Small intestine (tissue), 7 donors: ENCODE measurements at regions not wholly inside any gene's neighbourhood (a gene's known extent, or its start where the extent isn't known, plus 50 kb on each side); places are given as distances from the start of the nearest gene placed in this dataset.

ENCODE experiments used
- DNase-seq, 2 donors: peaks; one replicate each; pipeline versions ENCODE4 v3.0.0 to v3.0.0-alpha.2; 2013
- FAIRE-seq: peaks from 2 replicates; lab custom pipeline; 2012; peaks lifted over from hg19 to GRCh38; lab: Jason Lieb, UNC
- H3K27ac ChIP-seq, 3 donors: one replicate each; pipeline ENCODE4 v1.5.1; 2013; ENCODE audit warnings: low read length in 2 of 3, mild to moderate bottlenecking in 2 of 3, control low read depth in 1 of 3, inconsistent platforms in 1 of 3, low read depth in 1 of 3, moderate library complexity in 1 of 3
- H3K27me3 ChIP-seq, 3 donors: one replicate each; pipeline ENCODE4 v1.6.1; 2013; ENCODE audit warnings: low read length in 3 of 3, inconsistent platforms in 1 of 3; ENCODE audit not compliant: control insufficient read depth in 3 of 3, insufficient read depth in 3 of 3
- H3K36me3 ChIP-seq, 3 donors: one replicate each; pipeline ENCODE4 v1.6.1; 2013; ENCODE audit warnings: low read length in 3 of 3, inconsistent platforms in 1 of 3, low read depth in 1 of 3, mild to moderate bottlenecking in 1 of 3, moderate library complexity in 1 of 3; ENCODE audit not compliant: control insufficient read depth in 3 of 3, insufficient read depth in 2 of 3
- H3K4me1 ChIP-seq, 3 donors: one replicate each; pipeline ENCODE4 v1.6.1; 2013; ENCODE audit warnings: low read length in 2 of 3, inconsistent platforms in 1 of 3, low read depth in 1 of 3, mild to moderate bottlenecking in 1 of 3, moderate library complexity in 1 of 3; ENCODE audit not compliant: control insufficient read depth in 3 of 3, insufficient read depth in 2 of 3
- H3K4me3 ChIP-seq, 3 donors: one replicate each; pipeline ENCODE4 v1.5.1; 2013; ENCODE audit warnings: low read length in 3 of 3, control low read depth in 1 of 3, inconsistent platforms in 1 of 3, low read depth in 1 of 3, mild to moderate bottlenecking in 1 of 3, moderate library complexity in 1 of 3
- H3K9me3 ChIP-seq, 2 donors: one replicate each; pipeline ENCODE4 v1.6.1; 2013; ENCODE audit warnings: low read depth in 1 of 2, low read length in 1 of 2; ENCODE audit not compliant: control insufficient read depth in 2 of 2, insufficient read depth in 1 of 2
- WGBS, 3 donors: extraction: QIAGEN DNeasy Blood & Tissue Kit; methylation state at CpG; one replicate each; pipeline ENCODE4 v1.1.7; 2013; 5-methylcytosine and 5-hydroxymethylcytosine counted together
- donor health status: healthy with polysubstance abuse.
- donor health status: control.
- donor health status: control.
- donor health status: Bipolar disorder and iron deficiency.
- donor health status: healthy.

DNA sequence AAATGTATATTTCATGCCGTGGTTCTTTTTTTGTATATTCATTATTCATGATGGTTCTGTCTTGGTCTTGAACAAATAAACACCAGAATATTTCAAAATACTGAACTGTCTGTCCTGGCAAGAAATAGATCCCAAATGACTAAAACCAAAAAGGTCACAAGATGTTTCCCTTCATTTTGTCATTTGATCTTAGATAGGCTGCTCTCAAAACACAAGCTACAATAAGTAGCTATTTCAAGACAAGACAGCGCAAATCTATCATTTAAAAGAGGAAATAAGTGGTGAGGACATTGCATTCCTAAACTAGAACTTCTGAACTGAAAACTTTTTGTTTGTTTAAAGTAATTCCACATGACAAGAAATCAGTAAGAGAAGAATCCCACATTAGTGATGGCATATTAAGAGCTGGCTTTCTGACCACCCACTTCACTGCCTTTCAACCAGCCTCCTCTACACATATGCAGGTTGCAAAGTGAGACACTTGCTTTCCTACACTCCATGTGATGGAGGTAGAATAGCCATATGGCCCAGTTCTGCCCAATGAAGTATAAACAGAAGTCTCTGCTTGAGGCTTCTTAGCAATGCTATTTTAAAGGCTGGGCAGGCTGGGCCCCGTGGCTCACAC lies 54.4 kb upstream of the CCDC28A start:
- Histone ChIP-seq H3K4me1 (peaks cover 0 to 4% (median 3%) of the 10 kb centered on the region in 3 donors), H3K9me3 (no peaks in the 10 kb centered on the region), H3K27ac (peak overlapping the region in 1 of 3 donors; percentile 64), H3K27me3 (no peaks in the 10 kb centered on the region), H3K4me3 (no peak overlapping the region), H3K36me3 (no peaks in the 10 kb centered on the region)
- WGBS, 3 donors = 55 to 87% (median 83%) methylated on average over 3 of the region's 3 CpGs
- FAIRE-seq = no peak
- no peak for DNase-seq

DNA sequence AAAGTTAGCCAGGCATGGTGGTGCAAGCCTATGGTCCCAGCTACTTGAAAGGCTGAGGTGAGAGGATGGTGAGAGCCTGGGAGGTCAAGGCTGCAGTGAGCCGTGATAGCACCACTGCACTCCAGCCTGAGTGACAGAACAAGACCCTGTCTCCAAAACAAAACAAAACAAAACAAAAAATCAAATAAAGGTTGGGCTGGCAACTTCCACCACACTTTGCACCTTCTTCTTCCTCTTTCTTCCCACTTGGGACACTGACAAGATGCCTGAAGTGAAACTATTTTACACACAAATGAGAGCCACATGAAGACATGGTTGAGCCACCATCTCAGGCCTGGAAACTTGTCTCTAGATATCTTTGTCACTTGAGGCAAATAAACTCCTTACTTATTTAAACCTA lies 53.8 kb upstream of the CCDC28A start:
- no peaks in the 10 kb centered on the region for H3K27me3 ChIP-seq
- H3K4me3 ChIP-seq = no peak overlapping the region
- DNase-seq = no peak
- H3K9me3 ChIP-seq = no peaks in the 10 kb centered on the region
- no peak for FAIRE-seq
- H3K4me1 ChIP-seq = peaks cover 0 to 4% (median 4%) of the 10 kb centered on the region in 3 donors
- 72 to 86% (median 84%) methylated on average over 1 of the region's 1 CpG for WGBS, 3 donors
- H3K27ac ChIP-seq = no peak overlapping the region
- no peaks in the 10 kb centered on the region for H3K36me3 ChIP-seq

GRCh38 chr6:138722425-138723371 lies 50.9 kb upstream of the CCDC28A start:
- no peaks in the 10 kb centered on the region for H3K36me3 ChIP-seq
- 44 to 59% (median 53%) methylated on average over 4 of the region's 4 CpGs for WGBS, 3 donors
- FAIRE-seq = no peak
- peak overlapping the region in 1 of 3 donors; percentile 30 for H3K27ac ChIP-seq
- H3K4me3 ChIP-seq = no peak overlapping the region
- DNase-seq = peak; percentile 50 to 52
- H3K27me3 ChIP-seq = no peaks in the 10 kb centered on the region
- H3K4me1 ChIP-seq = peaks cover 0 to 4% (median 4%) of the 10 kb centered on the region in 3 donors
- H3K9me3 ChIP-seq = no peaks in the 10 kb centered on the region
